Esophagus muscularis mucosa (tissue), 3 donors: ENCODE measurements at regions not wholly inside any gene's neighbourhood (a gene's known extent, or its start where the extent isn't known, plus 50 kb on each side); places are given as distances from the start of the nearest gene placed in this dataset.

Experiments
- CTCF ChIP-seq, 3 experiments: fragments of 200-600 bp in 2 of 3; fragments of 450-650 bp in 1 of 3; sonication (generic) in 2 of 3; IDR thresholded peaks; one replicate each; pipeline ENCODE4 v1.5.1; 2017 to 2019; ENCODE audit warnings: antibody characterized with exemption in 3 of 3, mild to moderate bottlenecking in 2 of 3, moderate library complexity in 1 of 3
- EP300 ChIP-seq: sonication (generic); formaldehyde crosslinking; IDR thresholded peaks from one replicate; pipeline ENCODE4 v1.6.1; 2017; ENCODE audit warnings: antibody characterized with exemption

DNA sequence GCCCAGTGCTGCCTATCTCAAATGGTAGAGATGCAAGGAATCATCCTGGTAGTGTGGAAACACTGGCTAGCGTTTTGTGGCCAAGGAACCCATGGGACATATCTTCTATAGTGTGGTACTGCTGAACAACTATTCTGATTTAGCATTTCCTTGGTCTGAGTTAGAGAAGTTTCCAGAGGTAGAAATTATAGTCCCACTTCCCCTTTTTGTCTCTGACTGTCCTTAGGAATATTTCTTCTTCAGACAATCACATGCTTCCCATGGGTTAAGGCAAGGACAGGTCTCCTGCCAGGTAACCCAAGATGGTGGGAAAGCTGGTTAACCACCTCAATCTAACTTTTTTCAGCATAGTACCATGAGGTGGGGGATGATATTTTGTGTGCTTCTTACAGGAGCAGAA, 729.5 kb upstream of the LRRTM4 start:
- no peak for TF ChIP-seq CTCF (IDR thresholded peaks at IDR 0.05)
- no peak for TF ChIP-seq EP300
